ENCODE measurements at regions not wholly inside any gene's neighbourhood (a gene's known extent, or its start where the extent isn't known, plus 50 kb on each side); places are given as distances from the start of the nearest gene placed in this dataset.

- in situ Hi-C loops (cut with MboI) = no loop called here
- ATAC-seq = no peak
- ChIA-PET POLR2A (no interaction called here), SMC1A (ENCODE audit: uncharacterized antibody, unreplicated experiment) (interaction anchor here (1.8 to 5.3 kb wide), 2 partner anchors 207 to 208 kb away, joined by 4 to 33 read pairs; no protein-coding TSS in a partner anchor), RAD21 (ENCODE audit: unreplicated experiment) (no interaction called here), CTCF (interaction anchor here (0.7 kb wide), 1 partner anchor 313 kb away, joined by 3 read pairs; no protein-coding TSS in a partner anchor)
- H3K4me3 ChIP-seq = no peak overlapping the region
- H4K20me1 ChIP-seq (ENCODE audit: control insufficient read depth, insufficient read depth) = no peaks in the 10 kb centered on the region
- intact Hi-C loops (cut with micrococcal nuclease; ENCODE audit: unreplicated experiment) = no loop called here
- 47% methylated on average over 4 of the region's 4 CpGs for WGBS (ENCODE audit: insufficient coverage, insufficient replicate concordance, low lambda C conversion rate, missing lambda C conversion rate)
- H3K9me3 ChIP-seq (replicated peaks; ENCODE audit: control insufficient read depth, insufficient read depth, low read length) = no peaks in the 10 kb centered on the region
- H2AFZ ChIP-seq (ENCODE audit: control insufficient read depth, low read depth, low read length) = no peak overlapping the region
- no peaks in the 10 kb centered on the region for H3K79me2 ChIP-seq (ENCODE audit: control insufficient read depth, insufficient read depth, low read length)
- TF ChIP-seq NFYB (IDR thresholded peaks at IDR 0.05; ENCODE audit: insufficient read depth, low read depth, low read length) (no peak), CUX1 (IDR thresholded peaks at IDR 0.05; ENCODE audit: insufficient replicate concordance, low read depth, low read length) (no peak), BCLAF1 (IDR thresholded peaks at IDR 0.05) (no peak)
- no peaks in the 10 kb centered on the region for H3K4me1 ChIP-seq (ENCODE audit: control insufficient read depth, insufficient read depth, low read length)
- no TSS peak for BruUV-seq (replicated peaks)
- no peaks in the 10 kb centered on the region for H3K27me3 ChIP-seq (replicated peaks in 1 of 2; ENCODE audit: control insufficient read depth in 2 of 2, insufficient read depth in 2 of 2, low read length in 1 of 2)
- H3K27ac ChIP-seq (ENCODE audit: control insufficient read depth, insufficient read depth) = no peak overlapping the region
- H3K9ac ChIP-seq (ENCODE audit: control insufficient read depth, insufficient read depth, low read length) = no peak overlapping the region
- no peak overlapping the region for H3K4me2 ChIP-seq (ENCODE audit: control insufficient read depth, insufficient read depth)
- FAIRE-seq = no peak
- no peaks in the 10 kb centered on the region for H3K36me3 ChIP-seq (ENCODE audit: control insufficient read depth in 2 of 2, insufficient read depth in 2 of 2, low read length in 1 of 2)
- no peak for DNase-seq (ENCODE audit: low read depth, low spot score)
Measured at GRCh38 chr6:97396880-97397279, 113.9 kb upstream of the MMS22L start.

All from GM12878 (cell line).